Left ventricle myocardium inferior (tissue), 1 donor: ENCODE measurements at regions not wholly inside any gene's neighbourhood (a gene's known extent, or its start where the extent isn't known, plus 50 kb on each side); places are given as distances from the start of the nearest gene placed in this dataset.
A peak's percentile ranks its signal among the peaks of the same experiment; 100 is the strongest.

Experiments used
- DNase-seq: peaks from one replicate; pipeline ENCODE4 v3.0.0-alpha.2; 2020
- H3K27ac ChIP-seq: fragments of 200-600 bp; replicated peaks from 2 replicates; pipeline ENCODE4 v1.8.0; 2021
- H3K27me3 ChIP-seq: fragments of 200-600 bp; 2 replicates; pipeline ENCODE4 v1.8.0; 2021; ENCODE audit warnings: low read depth
- H3K36me3 ChIP-seq: fragments of 200-600 bp; 2 replicates; pipeline ENCODE4 v1.8.0; 2021
- H3K4me1 ChIP-seq: fragments of 200-600 bp; 2 replicates; pipeline ENCODE4 v1.8.0; 2021
- H3K4me3 ChIP-seq: fragments of 200-600 bp; 2 replicates; pipeline ENCODE4 v1.8.0; 2021; ENCODE audit warnings: mild to moderate bottlenecking, moderate library complexity
- H3K9me3 ChIP-seq: fragments of 200-600 bp; replicated peaks from 2 replicates; pipeline ENCODE4 v1.8.0; 2021
- CTCF ChIP-seq: fragments of 200-600 bp; IDR thresholded peaks from 2 replicates; pipeline ENCODE4 v1.8.0; 2021; ENCODE audit warnings: antibody characterized with exemption, mild to moderate bottlenecking, borderline replicate concordance
- intact Hi-C: fragments of 100-400 bp; cut with micrococcal nuclease; formaldehyde crosslinking; loops from one replicate; pipeline ENCODE4 v1.11.0; 2022
- donor health status: DM: no; HTN: yes; CAD: no; lungs with severe emphysema.

- no peaks in the 10 kb centered on the region for H3K36me3 ChIP-seq
- H3K4me1 ChIP-seq = no peaks in the 10 kb centered on the region
- peak overlapping the region; percentile 61 for H3K27ac ChIP-seq
- H3K9me3 ChIP-seq = peaks cover 16% of the 10 kb centered on the region
- no peak overlapping the region for H3K4me3 ChIP-seq
- DNase-seq = no peak
- H3K27me3 ChIP-seq = no peaks in the 10 kb centered on the region
- intact Hi-C loops = no loop called here
- TF ChIP-seq CTCF = no peak
Observed at GRCh38 chrX:39507617-39508299, 590.0 kb downstream of the BCOR start.

- Histone ChIP-seq H3K36me3 (no peaks in the 10 kb centered on the region), H3K9me3 (peaks cover 16% of the 10 kb centered on the region), H3K4me1 (no peaks in the 10 kb centered on the region), H3K27me3 (no peaks in the 10 kb centered on the region), H3K27ac (peak overlapping the region; percentile 61), H3K4me3 (no peak overlapping the region)
- no peak for TF ChIP-seq CTCF
- intact Hi-C loops = no loop called here
- no peak for DNase-seq
Observed at GRCh38 chrX:39508300-39508692, 589.5 kb downstream of the BCOR start.

GRCh38 chrX:39509157-39509556, 588.6 kb downstream of the BCOR start:
- no peaks in the 10 kb centered on the region for H3K4me1 ChIP-seq
- H3K4me3 ChIP-seq = no peak overlapping the region
- intact Hi-C loops = no loop called here
- peaks cover 16% of the 10 kb centered on the region for H3K9me3 ChIP-seq
- no peak overlapping the region for H3K27ac ChIP-seq
- DNase-seq = no peak
- TF ChIP-seq CTCF = no peak
- no peaks in the 10 kb centered on the region for H3K27me3 ChIP-seq
- no peaks in the 10 kb centered on the region for H3K36me3 ChIP-seq

GRCh38 chrX:39513836-39514235, 583.9 kb downstream of the BCOR start:
- H3K9me3 ChIP-seq = peaks cover 15% of the 10 kb centered on the region
- no peak for TF ChIP-seq CTCF
- no peaks in the 10 kb centered on the region for H3K36me3 ChIP-seq
- H3K4me1 ChIP-seq = peaks cover 4% of the 10 kb centered on the region
- DNase-seq = no peak
- no peak overlapping the region for H3K4me3 ChIP-seq
- H3K27ac ChIP-seq = no peak overlapping the region
- no peaks in the 10 kb centered on the region for H3K27me3 ChIP-seq
- intact Hi-C loops = no loop called here

DNA sequence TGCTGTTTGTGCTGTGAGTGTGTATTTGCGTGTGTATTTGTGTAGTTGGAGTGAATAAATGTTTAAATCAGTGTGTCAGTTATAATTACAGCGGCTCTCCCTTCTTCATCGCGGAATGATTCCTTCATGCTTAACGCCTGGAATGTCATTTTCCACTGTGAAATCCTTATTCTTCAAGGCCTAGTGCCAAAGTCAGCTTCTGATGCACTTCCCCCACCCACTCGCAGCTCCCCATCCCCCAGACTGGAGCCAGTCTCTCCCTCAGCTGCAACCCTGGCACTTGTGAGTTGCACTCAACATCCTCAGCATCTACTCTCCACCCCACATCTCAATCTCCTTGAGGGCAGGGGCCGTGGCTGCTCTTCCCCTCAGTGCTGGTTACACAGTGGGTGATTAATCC, 583.0 kb downstream of the BCOR start:
- Histone ChIP-seq H3K27me3 (no peaks in the 10 kb centered on the region), H3K36me3 (no peaks in the 10 kb centered on the region), H3K4me1 (peaks cover 10% of the 10 kb centered on the region), H3K9me3 (peaks cover 5% of the 10 kb centered on the region), H3K4me3 (no peak overlapping the region), H3K27ac (no peak overlapping the region)
- TF ChIP-seq CTCF = no peak
- DNase-seq = no peak
- intact Hi-C loops = no loop called here
